ENCODE measurements at regions not wholly inside any gene's neighbourhood (a gene's known extent, or its start where the extent isn't known, plus 50 kb on each side); places are given as distances from the start of the nearest gene placed in this dataset.

DNA sequence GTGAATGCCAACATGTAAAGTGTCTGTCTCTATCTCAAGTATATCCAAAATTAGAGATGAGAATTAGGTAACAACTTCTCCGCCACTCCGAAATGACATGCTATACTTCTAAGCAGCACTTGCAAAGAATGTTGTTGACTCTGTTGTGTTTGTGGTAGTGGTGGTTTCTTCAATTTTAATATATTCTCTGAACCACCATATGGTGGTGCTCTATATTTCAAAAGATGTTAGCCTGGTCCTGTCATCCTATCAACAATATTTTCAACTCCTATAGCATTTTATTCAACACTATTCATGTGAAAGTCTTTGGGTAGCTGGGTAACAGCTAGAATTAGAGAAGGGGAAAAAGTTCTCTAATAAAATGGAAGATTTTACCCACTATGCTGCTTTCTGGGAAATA, 1622.8 kb upstream of the IGFBP7 start:
- TF ChIP-seq, protein P1, sequence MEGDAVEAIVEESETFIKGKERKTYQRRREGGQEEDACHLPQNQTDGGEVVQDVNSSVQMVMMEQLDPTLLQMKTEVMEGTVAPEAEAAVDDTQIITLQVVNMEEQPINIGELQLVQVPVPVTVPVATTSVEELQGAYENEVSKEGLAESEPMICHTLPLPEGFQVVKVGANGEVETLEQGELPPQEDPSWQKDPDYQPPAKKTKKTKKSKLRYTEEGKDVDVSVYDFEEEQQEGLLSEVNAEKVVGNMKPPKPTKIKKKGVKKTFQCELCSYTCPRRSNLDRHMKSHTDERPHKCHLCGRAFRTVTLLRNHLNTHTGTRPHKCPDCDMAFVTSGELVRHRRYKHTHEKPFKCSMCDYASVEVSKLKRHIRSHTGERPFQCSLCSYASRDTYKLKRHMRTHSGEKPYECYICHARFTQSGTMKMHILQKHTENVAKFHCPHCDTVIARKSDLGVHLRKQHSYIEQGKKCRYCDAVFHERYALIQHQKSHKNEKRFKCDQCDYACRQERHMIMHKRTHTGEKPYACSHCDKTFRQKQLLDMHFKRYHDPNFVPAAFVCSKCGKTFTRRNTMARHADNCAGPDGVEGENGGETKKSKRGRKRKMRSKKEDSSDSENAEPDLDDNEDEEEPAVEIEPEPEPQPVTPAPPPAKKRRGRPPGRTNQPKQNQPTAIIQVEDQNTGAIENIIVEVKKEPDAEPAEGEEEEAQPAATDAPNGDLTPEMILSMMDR (IDR thresholded peaks at IDR 0.05), result no peak
- TF ChIP-seq POLR2A (IDR thresholded peaks at IDR 0.05), result no peak

All from heart left ventricle (tissue), 13 donors.